GM18519 (cell line): ENCODE measurements at regions not wholly inside any gene's neighbourhood (a gene's known extent, or its start where the extent isn't known, plus 50 kb on each side); places are given as distances from the start of the nearest gene placed in this dataset.

Experiments used
- ATAC-seq: cut with Tn5 transposase; IDR thresholded peaks from one replicate; pipeline ENCODE4 v1.9.1; 2021; ENCODE audit warnings: mild to moderate bottlenecking, moderate library complexity; ENCODE audit not compliant: unreplicated experiment, low FRiP score

DNA sequence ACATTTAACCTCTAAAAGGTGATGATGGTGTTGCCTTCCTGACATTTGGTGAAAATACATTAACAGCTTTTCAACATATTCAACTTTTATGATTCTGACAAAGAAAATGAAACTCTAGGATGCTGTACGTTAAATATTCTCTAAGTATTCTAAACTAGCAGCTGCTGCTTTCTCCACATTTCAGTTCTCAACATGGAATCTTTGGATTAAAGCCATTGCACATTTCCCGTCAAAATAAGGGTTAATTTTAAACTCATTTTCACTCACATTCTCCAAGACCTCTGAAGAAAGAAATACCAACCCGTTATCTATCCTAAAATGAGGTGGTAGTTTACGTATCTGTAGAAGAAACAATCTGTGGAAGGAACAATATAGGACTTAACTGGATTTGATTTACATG is 655.7 kb upstream of the ARPP21 start:
- no peak for ATAC-seq

DNA sequence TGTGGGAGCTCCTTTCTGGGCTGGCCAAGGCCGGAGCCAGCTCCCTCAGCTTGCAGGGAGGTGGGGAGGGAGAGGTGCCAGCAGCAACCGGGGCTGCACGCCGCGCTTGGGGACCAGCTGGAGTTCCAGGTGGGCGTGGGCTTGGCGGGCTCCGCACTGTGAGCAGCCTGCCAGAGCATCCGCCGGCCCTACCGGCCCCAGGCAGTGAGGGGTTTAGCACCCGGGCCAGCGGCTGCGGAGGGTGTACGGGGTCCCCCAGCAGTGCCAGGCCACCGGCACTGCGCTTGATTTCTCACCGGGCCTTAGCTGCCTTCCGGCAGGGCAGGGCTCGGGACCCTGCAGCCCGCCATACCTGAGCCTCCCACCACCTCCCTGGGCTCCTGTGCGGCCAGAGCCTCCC is 651.0 kb upstream of the ARPP21 start:
- ATAC-seq = no peak

DNA sequence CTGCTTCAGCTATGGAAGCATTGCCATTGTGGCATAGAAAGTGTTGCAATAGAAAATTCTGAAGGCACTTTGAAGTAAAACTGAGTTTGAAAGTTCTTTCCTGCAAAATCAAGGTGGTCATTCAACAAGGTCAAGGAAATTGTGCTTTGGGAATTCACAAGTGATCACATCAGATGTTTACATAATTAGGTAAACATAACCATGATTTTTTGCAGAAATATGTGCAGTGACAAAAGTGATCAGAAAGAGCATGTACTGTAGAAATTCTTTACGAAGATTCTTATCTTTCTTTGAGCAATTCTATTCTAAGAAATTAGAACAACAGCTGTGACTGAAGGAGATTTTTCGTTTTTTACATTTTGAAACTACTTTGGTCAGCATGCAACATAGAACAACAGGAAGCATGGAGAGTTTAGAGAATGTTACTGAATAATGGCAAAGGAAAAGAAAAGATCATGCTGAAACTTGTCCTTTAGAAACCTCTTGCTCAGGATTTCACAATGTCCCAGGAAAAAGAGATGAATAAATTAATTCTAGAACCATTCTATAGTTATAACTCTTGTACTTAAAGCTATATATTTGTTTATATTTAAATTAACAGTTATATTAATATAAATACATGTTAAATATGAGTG is 643.4 kb upstream of the ARPP21 start:
- no peak for ATAC-seq

DNA sequence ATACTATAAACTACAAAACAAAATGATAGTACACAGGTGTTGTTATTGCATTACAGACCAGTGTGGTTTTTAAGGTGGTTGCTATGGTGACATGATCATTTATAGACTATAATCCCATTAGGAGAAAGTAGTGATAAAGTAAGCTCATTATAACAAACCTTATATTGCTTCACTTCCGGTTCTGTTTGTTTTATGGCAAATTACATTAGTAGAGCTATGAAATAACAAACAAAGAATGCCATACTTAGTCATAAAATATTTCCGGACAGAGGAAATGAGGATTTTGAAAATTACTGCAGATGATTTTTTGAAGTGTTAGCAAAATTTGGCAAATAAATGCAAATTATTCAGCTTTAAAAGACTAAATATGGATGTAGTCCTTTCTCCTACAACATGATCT is 640.4 kb upstream of the ARPP21 start:
- ATAC-seq = no peak

DNA sequence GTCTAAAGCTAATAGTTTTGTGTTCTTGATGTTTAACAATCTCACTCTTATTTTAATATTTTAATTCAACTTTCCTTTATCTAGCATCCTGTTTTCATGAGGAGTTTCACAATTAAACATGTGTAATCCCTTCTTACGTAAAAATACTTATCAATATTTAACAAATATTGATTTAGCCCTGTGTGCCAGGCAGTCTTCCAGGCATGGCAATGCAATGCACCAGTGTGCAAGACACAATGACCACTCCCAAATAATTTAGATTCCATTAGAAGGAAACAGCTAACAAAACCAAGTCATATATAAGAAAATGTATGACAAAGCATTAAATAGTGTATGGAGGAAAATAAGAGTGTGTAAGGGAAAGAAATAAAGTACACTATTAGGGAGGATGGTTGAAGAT is 627.1 kb upstream of the ARPP21 start:
- no peak for ATAC-seq

DNA sequence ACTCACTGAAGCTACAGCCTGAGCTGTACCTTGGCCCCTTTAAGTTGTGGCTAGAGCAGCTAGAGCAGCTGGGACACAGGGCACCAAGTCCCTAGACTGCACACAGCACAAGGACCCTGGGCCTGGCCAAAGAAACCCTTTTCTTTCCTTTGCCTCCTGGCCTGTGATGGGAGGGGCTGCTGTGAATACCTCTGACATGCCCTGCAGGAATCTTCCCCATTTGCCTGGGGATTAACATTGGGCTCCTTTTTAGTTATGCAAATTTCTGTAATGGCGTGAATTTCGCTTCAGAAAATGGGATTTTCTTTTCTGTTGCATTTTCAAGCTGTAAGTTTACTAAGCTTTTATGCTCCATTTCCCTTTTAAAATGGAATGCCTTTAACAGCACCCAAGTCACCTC is 611.2 kb upstream of the ARPP21 start:
- no peak for ATAC-seq

DNA sequence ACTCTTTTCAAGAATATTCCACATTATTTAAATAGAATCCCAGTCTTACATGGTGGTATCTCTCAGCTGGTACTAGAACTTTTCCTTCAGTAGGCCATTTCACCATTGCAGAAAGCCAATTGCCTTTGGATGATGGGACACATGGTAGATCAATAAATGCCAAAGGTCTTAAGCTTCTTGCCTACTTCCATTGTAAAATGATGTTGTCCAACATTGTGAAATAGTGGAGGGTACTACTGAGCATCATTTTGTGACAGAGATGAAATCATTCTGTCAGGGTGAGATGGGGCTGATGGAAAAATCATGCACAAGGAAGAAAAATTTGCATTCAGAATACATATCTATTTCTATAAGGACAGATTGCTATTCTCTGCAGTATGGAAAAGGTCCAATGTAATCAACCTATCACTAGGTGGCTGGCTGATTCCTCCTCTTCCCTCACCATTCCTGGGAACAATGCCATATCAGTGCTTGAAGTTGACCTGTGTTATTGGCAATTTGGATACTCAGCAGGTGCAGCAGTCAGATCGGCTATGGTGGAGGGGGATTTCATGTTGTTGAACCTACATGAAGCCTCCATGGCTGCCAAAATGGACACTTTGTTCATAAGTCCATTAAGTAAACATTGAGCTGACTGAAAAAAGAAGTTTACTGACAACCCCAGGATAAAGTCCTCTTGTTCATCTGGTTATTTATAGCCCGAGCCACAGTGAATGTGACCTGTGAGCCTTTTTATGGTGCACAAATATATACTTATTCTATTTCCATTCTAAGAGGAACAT is 596.9 kb upstream of the ARPP21 start:
- no peak for ATAC-seq

DNA sequence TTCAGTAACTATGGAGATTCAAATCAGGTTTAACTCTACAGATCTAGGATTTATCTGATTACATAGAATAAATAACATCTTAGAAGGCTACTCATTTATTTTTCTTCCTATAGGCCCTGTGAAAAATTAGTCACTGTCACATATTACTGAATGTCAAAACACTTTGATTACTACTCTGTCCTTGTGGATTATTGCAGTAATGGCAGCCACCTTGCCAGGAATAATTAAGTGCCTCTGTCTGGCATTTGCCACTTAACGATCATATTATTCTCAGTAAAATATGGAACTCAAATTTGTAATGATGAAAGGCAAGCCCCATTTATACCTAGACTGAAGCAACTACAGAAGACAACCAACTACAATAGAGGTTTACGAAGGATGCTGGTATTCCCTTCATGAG is 596.3 kb upstream of the ARPP21 start:
- ATAC-seq = no peak

DNA sequence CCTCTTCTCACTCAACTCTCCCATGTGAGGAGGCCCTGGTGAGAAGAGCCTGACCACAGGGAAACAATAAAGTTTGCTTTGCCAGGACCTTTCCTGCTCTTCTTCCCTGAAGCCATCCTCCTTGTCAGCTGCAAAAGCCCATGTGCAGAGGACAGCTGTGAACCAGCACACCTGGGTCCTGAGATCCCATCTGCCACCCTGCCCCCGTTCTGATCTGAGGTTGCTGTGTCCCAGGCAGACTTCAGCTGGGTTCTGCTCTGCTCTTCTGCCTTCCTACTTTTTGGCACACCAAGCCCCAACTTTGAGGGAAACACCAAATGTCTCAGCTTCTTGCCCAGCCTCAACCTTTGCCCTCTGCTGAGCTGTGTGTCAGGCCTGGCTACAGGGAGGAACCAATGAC is 595.1 kb upstream of the ARPP21 start:
- no peak for ATAC-seq

DNA sequence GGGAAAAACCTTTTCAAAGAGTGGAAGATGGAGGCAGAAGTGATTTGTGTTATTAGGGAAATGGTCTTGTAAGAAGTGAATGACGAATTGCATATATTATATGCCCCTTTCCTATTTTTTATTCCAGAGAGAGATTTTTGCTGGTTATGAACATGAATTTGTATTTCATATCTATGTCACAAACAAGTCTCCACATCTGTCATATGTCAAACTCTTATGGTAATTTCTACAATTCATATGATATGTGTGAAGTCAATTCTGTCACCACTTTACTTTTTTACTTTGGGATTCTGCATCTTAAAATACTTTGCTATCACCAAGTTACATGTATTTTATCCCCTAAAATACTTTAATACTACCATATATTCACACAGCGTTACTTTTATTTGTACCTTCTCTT is 594.2 kb upstream of the ARPP21 start:
- no peak for ATAC-seq

DNA sequence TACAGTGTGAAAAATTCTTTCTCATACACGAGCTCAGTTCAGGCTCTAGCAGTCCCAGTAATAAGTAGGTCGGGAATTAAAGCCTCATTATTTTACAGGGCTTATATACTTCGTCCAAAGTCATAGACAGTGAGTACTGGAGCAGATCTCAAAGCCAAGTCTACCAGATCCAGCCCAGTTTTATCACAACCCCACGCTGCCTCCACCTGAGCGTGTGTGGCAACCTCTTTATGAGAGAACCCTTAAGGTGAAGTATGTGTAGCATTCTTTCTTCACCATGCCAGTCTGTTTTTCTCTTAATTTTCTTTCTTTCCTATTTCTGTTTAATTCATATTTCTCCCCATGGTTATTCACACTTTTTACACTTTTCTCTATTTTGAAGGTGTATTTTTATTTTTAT is 574.6 kb upstream of the ARPP21 start:
- no peak for ATAC-seq

DNA sequence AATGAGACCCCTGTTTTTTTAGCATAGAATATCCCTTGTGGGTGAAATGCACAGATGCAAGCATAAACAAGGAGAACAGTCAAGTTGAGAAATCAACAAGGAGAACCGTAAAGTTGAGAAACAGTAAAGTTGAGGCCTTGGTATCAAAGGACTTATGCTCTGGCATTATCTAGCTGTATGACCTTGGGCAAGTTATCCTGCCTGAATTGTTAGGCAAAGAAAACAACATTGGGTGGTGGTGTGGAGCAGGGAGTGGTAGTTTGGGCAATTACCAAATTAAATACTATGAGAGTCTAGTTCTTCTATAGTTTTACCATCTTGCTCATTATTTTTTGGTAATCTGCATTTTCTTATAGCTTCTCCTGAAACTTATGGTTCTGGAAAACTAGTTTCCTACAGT is 573.4 kb upstream of the ARPP21 start:
- no peak for ATAC-seq

DNA sequence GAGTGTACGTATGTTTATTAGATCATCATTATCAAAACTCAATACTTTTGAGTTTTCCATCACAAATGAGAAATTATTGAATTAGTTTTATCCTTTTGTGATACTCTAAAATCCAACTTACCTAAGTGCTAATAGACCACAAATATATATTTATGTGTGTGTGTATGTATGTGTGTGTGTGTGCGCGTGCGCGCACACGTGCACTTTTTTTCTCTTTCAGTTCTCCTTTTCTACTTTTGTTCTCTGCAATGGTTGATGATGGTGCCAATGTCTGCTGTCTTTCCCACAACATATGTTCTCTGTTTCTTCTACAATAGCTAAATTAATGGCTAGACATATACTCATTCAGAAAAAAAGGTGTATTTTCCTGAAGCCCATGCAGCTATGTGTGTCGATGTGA is 571.6 kb upstream of the ARPP21 start:
- no peak for ATAC-seq

DNA sequence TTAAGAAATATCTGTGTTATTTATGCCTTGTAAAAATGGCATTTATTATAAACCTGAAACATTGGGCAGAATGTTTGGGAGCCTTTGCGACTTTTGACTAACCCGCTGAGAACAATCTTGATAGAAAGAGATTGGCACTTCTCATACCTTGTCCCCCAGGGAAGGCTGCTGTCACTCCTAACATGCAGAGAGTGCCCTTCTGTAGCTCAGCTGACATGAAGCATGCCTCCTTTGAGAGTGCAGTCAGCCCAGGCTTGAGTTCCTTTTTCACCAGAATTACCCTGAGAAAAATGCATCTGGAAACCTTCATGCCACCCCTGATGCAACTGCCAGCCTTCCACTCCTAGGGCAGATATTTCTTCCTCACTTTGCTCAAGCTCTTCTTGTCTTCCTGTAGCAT is 569.2 kb upstream of the ARPP21 start:
- no peak for ATAC-seq

DNA sequence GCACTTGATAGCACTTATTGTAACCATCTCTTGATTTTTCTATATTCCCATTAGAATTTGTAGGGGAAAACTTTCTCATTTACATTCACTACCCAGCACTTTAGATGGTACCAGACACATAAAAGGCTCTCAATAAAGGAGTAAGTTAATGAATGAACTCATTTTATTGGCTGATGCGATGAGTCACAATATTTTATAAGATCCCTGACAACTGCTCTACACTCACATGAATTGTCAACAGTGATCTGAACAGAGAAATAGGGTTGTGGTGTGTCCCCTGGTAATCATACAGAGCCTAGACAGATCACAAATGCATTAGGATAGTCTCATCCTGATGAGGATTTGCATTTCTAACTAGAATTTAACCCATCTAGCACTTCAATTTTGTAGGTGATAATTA is 567.6 kb upstream of the ARPP21 start:
- no peak for ATAC-seq

DNA sequence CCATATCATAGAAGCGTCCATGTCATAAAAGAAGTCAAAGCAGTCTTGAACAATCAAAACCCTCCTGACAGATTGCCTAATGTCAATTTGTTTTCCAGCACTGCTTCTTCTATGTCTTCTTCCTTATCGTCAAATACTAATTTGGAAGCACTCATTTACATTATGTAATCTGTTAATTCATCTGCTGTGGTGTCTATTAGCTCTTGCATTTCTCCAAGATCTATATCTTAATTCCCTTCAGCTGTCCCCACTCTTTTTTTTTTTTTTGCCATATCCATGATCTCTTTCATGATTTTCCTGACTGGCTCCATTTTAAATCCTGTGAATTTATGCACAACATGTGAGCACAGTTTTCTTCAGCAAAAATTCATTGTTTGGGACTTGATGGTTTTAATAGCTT is 560.5 kb upstream of the ARPP21 start:
- no peak for ATAC-seq

DNA sequence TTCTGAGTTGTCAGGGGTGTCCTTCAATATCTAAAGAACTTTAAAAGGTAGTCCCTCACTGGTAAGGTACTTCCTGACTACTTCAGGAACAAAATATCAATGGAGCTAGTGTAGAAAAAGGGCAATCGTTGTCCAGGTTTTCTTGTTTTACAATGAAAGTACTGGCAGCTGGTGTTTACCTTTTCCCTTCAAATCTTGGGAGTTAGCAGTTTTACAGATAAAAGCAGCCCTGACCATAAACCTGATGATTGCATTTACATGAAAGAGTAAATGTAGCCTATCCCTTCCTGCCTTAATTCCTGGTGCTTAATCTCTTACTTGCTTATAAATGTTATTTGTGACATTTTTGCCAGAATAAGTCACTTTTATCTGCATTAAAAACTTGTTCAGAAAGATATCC is 559.9 kb upstream of the ARPP21 start:
- no peak for ATAC-seq

DNA sequence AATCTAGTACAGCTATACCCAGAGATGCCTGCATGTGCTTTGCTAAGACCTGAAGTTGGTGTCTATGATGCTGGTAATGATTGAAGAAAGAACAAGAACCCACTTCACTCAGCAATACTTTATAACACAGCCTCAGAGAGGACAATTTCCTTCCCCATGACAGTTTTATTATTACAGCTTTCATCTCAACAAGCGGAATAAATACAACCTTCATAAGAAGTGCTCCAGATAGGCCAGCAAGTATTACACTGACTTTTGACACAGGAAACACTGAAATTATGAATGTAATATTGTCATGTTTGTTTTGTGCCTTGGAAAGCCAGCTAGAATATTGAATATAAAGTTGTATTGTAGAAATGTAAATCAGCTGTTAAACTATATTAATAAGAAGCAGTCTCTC is 557.4 kb upstream of the ARPP21 start:
- ATAC-seq = no peak

DNA sequence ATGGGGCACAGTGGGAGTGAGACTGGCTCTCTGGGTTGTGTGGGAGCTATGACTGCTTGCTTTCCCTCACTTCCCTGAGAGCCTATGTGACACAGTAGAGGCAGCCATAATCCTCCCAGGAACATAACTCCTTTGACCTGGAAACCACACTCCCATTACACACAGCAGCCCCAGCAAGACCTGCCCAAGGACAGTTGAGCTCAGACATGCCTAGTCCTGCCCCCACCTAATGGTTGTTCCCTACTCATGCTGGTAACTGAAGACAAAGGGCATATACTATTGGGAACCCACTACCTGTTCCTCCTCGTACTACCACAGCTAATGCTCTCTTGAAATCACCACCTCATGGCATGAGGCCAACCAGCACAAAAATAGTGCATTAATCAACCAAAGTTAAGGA is 550.4 kb upstream of the ARPP21 start:
- ATAC-seq = no peak

DNA sequence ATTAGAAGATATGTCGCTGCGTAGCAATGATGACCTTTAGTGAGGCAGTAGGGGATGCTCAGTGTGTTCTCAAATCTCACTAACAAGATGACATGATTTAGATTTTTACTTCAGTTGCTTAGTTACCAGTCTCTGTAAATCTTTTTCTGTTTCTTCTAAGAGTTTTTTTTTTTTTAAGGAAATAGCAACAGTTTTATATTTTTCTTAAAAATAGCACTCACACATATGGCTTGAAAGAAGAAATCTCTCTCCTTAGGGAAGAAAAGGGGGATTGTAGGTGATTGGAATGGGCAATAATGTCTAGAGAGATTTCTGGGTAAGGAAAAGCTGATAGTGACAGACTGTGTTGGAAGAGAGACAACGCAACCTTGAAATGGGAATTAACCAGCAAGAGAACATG is 524.6 kb upstream of the ARPP21 start:
- no peak for ATAC-seq

DNA sequence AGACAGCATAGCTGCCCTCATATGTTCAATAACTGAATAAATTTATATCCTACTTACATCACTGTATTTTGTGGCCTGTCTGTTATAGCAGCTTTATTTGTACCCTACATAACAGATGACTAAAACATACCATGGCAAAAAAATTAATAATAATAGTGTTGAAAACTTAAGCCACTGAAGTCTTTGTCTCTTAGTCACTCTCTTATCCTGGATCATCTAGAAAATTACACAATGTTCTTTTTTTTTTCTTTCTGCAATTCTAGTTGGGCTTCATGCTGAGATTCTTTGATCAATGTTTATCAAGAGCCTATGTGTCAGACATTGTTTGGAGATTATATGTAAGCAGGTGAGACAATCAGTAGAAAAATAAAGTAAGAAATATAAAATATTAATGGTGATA is 519.3 kb upstream of the ARPP21 start:
- ATAC-seq = no peak

DNA sequence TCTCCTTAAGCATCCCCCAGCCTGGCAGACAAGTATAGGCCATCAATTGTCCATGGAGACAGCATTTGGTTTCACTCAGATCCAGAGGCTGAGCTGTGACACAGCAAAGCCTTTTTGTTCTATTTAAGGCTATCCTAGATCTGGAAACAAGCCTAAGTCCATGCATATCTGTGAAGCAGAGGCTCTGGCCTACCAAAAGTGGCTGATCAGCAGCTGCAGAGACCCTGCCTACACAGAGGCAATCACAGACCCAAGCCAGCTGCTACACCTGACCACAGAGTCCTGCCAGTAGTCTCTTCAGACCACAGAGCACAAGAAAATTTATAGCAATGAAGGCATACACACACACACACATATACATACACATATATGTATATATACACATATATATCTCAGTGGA is 501.7 kb upstream of the ARPP21 start:
- no peak for ATAC-seq

DNA sequence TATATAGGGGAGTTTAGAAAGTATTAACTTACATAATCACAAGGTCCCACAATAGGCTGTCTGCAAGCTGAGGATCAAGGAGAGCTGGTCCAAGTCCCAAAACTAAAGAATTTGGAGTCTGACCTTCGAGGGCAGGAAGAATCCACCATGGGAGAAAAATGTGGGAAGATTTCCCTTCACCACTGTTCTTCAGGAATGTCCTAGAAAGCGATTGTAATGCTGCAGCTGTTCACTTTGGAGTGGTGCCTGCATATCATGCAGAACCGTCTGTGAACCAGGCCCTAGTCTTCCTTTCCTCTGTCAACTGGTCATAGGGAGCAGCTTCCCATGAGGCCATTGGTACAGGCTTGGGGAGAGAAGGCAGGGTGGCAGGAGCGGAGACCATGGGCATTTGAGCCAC is 497.9 kb upstream of the ARPP21 start:
- no peak for ATAC-seq
